Smooth muscle cell of the brain vasculature (primary cell): ENCODE measurements at regions not wholly inside any gene's neighbourhood (a gene's known extent, or its start where the extent isn't known, plus 50 kb on each side); places are given as distances from the start of the nearest gene placed in this dataset.

Source experiments
- DNase-seq: peaks from one replicate; pipeline ENCODE4 v3.0.0-alpha.2; 2012; ENCODE audit warnings: low read depth, low spot score

DNA sequence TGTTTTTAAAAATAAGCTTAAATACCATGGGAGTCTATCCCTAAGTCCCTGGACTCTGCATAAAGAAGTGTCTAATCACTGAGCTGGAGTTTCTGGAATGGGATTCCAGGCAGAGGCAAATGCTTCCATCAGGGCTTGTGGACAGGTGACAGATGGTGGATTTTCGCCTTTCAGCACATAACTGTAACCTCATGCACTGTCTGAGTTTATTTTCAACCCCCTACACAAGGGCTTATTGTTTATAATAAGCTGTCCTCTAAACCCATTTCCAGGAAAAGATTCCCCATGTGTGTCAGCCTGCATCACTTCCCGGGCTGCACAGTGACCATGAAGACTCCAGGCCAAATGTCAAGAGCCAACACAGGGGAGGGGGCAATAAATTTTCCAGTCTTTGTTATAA is 264.0 kb downstream of the PIK3R1 start:
- DNase-seq: no peak

DNA sequence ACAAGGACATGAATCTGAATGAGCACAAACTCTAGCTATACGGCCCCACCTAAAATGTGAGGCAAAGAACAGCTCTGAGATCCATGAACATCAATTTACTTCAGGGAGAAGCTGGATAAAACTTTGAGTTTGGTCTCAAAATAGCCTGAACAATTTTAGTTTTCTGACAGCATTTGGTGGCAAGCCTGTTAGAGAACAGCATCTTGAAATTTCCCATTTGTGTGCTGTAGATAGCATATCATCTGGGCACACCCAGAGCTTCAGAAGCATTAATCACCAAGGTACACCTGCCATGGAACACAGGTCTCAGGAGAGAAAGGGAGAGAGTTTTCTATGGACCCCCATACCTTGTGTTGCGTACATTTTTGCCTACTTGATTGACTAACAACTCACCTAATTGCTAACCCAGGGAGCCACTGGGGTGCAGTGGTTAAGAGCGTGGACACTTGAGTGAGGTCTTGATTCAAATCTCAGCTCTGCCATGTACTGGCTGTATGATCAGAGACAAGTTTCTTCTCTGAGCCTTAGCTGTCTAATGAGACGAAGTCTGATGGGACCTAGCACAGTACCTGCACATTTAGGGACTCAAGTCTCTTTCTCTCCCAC is 264.9 kb downstream of the PIK3R1 start:
- DNase-seq: no peak

DNA sequence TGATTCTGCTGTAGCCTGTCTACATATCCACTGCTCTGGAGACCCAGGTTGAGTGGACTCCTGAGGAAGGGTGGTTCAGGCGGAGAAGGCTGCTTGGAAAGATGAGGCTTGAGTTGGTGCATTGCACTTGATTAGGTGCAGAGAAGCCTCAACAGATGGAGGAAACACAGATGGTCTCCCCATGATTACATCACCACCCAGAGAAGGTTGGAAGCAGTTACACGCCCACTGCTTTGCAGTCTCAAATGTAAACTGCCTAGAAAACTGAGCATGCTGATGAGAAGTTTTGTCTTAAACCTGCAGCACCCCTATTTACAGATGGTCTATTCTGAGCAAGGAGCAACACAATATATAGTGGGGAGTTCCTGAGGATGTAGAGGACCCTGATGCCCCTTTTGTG is 266.6 kb downstream of the PIK3R1 start:
- no peak for DNase-seq

- no peak for DNase-seq
These were observed 268.9 kb downstream of the PIK3R1 start for GRCh38 chr5:68484307-68485068.

- no peak for DNase-seq
These were observed 274.0 kb downstream of the PIK3R1 start for GRCh38 chr5:68489556-68489955.

- DNase-seq: no peak
These were observed 274.9 kb downstream of the PIK3R1 start for GRCh38 chr5:68490406-68490805.

- no peak for DNase-seq
These were observed 279.2 kb downstream of the PIK3R1 start for GRCh38 chr5:68494771-68495170.

DNA sequence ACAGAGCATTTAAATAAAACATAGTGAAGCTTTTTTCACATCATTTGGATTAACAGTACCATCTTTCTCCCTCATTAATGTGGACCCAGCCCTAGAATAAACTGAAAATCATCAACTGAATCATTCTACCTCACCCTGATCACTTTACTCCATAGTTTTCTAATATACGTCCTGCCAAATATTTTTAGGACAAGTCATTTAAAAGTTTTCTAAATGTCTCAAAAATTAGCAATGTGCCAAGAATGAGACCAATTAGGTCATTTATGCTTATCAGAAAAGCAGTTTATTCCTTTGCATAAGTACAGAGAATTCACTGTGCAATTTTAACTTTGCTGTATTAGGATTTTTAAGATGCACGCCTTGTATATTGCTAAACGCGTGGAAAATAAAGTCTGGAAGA is 284.4 kb downstream of the PIK3R1 start:
- no peak for DNase-seq

- no peak for DNase-seq
These were observed 285.3 kb downstream of the PIK3R1 start for GRCh38 chr5:68500813-68501212.

DNA sequence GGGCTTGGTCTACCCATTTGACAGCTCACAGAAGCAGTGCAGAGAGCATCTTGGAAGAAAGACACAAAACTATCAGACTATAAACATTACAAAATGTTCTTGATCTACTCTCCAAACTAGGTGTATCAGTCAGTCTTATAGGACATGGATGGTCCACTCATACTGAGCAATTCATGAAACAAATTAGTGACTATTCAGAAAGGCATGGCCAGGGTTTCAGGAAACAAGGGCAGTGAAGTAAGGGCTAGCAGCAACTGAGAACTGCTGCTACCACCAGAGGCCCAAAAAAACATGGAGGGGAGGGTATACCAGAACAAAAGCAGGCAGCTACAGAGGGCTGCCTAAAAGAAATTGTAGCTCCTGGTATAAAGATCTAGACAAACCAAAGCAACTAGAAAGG is 287.0 kb downstream of the PIK3R1 start:
- DNase-seq: no peak

DNA sequence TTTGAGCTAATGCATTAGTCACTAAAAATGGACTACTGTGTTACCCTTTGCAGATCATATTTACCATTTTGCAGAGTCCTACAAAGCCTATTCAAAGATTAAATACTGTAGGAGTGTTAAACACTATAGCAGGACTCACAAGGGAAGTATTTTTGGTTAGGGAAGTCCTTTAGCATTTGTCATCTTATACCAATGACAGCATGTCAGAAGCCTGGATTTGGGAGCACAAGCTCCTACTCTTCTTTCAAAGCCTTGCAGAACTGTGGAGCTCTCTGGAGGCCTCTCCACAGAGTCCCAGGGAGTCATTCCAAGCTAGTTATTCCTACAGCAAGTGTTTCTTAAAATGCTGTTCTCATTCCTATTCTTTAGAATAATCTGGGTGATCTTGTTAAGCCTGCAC is 288.8 kb downstream of the PIK3R1 start:
- DNase-seq: no peak

GRCh38 chr5:68505917-68506860 is 290.6 kb downstream of the PIK3R1 start:
- DNase-seq: peak; percentile 66

- DNase-seq: no peak
These were observed 300.0 kb downstream of the PIK3R1 start for GRCh38 chr5:68515514-68515913.

GRCh38 chr5:68518286-68518685 is 302.7 kb downstream of the PIK3R1 start:
- DNase-seq: no peak

- no peak for DNase-seq
These were observed 303.6 kb downstream of the PIK3R1 start for GRCh38 chr5:68519143-68519542.

GRCh38 chr5:68521776-68522175 is 306.2 kb downstream of the PIK3R1 start:
- DNase-seq: no peak

- DNase-seq: no peak
These were observed 307.3 kb downstream of the PIK3R1 start for GRCh38 chr5:68522863-68523262.

DNA sequence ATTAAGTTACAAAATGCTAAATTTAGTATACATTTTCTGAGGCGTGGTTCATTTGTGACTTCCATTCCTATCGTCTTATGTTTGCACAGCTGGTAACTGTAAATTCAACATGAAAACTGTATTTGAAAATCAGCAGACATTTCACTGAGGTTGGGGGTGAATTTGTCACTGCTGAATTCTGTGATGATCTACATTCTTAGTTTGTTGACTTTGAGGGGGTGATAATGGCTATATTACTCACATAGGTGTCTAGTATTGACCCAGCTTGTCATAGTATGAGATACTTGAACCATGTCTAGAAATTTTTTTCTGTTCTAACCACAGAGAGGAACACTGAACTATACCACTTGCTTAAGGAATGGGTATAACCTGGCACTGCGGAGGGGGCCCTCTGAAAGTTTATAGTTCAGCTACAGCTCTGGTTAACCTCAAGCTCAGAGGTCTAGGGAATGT is 313.3 kb downstream of the PIK3R1 start:
- DNase-seq: no peak

- no peak for DNase-seq
These were observed 314.0 kb downstream of the PIK3R1 start for GRCh38 chr5:68529581-68529980.

DNA sequence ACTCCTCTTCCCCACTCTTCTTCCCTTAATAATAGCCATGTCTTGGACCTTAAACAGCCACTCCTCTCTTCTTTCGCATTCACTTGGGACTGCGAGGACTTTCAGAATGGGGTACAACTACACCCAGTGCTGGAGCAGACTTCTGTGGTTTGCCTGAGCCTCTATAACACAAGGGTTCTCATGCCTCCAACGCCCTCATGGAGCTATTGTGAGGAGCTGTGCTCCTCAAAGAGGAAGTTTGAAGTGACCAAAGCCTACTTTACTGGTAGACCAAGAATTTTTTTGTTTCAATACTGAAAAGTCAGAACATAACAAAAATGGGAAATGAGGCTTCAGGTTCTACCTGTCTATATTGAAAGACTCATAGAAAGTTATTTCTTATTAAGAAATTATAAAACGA is 316.4 kb downstream of the PIK3R1 start:
- DNase-seq: no peak

DNA sequence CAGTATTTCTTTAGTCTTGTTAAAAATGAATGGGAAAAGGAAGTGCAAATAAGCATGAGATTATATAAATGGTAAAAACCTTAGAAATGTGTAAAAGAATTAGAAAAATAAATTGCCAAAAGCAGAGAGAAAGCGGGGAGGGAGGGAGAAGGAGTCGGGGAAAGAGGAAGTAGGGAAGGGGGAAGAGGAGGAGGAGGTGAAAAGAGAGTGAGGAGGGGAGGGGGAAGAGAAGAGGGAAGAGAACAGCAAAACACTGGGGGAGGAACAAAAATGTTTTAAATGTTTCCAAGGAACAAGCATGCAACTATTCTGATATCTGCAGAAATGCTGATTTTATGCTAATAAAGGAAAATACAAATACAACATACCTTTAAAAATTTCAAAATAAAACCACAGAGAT is 317.5 kb downstream of the PIK3R1 start:
- DNase-seq: no peak

- DNase-seq: no peak
These were observed 318.1 kb downstream of the PIK3R1 start for GRCh38 chr5:68533571-68534084.
